HG03139 (cell line): ENCODE measurements at regions not wholly inside any gene's neighbourhood (a gene's known extent, or its start where the extent isn't known, plus 50 kb on each side); places are given as distances from the start of the nearest gene placed in this dataset.
"Not testable (repeated sequence)": the region's sequence is repeated elsewhere in the genome, so short reads cannot be mapped to it uniquely, and the experiment has no call there.

ENCODE experiments used
- ATAC-seq: cut with Tn5 transposase; IDR thresholded peaks from one replicate; pipeline ENCODE4 v1.9.1; 2021; ENCODE audit not compliant: unreplicated experiment

GRCh38 chr6:14472255-14472985, 354.8 kb downstream of the CD83 start:
- ATAC-seq = no peak

GRCh38 chr6:14472986-14473337, 355.4 kb downstream of the CD83 start:
- no peak for ATAC-seq

- ATAC-seq = no peak
Measured at GRCh38 chr6:14474816-14475215, 357.2 kb downstream of the CD83 start.

GRCh38 chr6:14475306-14475705, 357.7 kb downstream of the CD83 start:
- no peak for ATAC-seq

GRCh38 chr6:14476793-14477531, 359.4 kb downstream of the CD83 start:
- ATAC-seq = no peak

GRCh38 chr6:14477559-14477958, 360.0 kb downstream of the CD83 start:
- ATAC-seq = no peak

- ATAC-seq = no peak
Measured at GRCh38 chr6:14478381-14479225, 361.0 kb downstream of the CD83 start.

- not testable (repeated sequence) for ATAC-seq
Measured at GRCh38 chr6:14481946-14482345, 364.4 kb downstream of the CD83 start.

- ATAC-seq = no peak
Measured at GRCh38 chr6:14487625-14488024, 370.1 kb downstream of the CD83 start.

GRCh38 chr6:14488180-14488579, 370.6 kb downstream of the CD83 start:
- ATAC-seq = no peak

- ATAC-seq = no peak
Measured at GRCh38 chr6:14489445-14489844, 371.9 kb downstream of the CD83 start.

- ATAC-seq = no peak
Measured at GRCh38 chr6:14498748-14499147, 381.2 kb downstream of the CD83 start.

- ATAC-seq = no peak
Measured at GRCh38 chr6:14499309-14499708, 381.7 kb downstream of the CD83 start.

- ATAC-seq = no peak
Measured at GRCh38 chr6:14499841-14500240, 382.3 kb downstream of the CD83 start.

GRCh38 chr6:14500809-14501208, 383.2 kb downstream of the CD83 start:
- no peak for ATAC-seq

GRCh38 chr6:14501240-14501639, 383.7 kb downstream of the CD83 start:
- ATAC-seq = no peak

GRCh38 chr6:14501914-14502313, 384.3 kb downstream of the CD83 start:
- ATAC-seq = no peak

- no peak for ATAC-seq
Measured at GRCh38 chr6:14502551-14502950, 385.0 kb downstream of the CD83 start.

GRCh38 chr6:14505401-14505800, 387.8 kb downstream of the CD83 start:
- no peak for ATAC-seq

- no peak for ATAC-seq
Measured at GRCh38 chr6:14506656-14507246, 389.2 kb downstream of the CD83 start.

- ATAC-seq = no peak
Measured at GRCh38 chr6:14509120-14509519, 391.5 kb downstream of the CD83 start.
